CD4-positive, alpha-beta T cell treated with Interleukin-10 for 1 hour (primary cell): ENCODE measurements at regions not wholly inside any gene's neighbourhood (a gene's known extent, or its start where the extent isn't known, plus 50 kb on each side); places are given as distances from the start of the nearest gene placed in this dataset.
"Not testable (repeated sequence)": the region's sequence is repeated elsewhere in the genome, so short reads cannot be mapped to it uniquely, and the experiment has no call there.

Source experiments
- DNase-seq: peaks from one replicate; pipeline ENCODE4 v3.0.0-alpha.2; 2020

DNA sequence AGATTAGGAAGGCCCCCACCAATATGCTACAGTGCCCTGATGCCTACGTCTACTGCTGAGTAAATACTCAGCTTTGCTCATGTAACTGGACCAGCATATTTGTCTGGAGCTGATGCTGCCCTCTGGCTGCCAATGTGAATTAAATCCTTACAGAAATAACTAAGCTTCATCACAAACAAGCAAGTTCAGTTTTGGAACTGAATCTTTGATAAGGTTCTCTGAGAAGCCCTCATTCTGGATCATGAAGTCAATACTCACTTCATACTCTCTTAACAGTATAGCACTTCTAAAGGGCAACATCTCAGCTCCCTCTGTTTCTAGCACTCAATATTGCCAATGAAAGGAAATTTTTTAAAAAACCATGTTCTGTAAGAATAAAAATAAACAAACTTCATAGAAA is 246.7 kb downstream of the ETV1 start:
- DNase-seq, result peak; percentile 17

DNA sequence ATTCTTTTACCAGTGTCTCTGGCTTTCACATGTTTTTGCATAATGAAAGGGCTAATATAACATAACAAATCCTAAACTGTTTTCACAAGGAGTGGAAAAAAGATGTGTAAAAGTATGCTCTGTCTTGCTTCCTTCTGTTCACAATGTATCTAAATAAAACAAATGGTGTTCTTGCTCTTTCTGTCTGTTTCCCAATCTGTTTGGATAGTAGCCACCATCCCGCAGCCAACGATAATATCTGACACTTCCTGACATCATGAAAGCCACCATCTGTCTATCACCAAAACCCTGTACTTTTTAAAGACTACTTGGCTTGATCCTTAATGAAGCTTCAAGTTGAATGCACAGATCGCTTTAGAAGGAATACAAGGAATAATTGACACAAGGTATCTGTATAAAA is 246.2 kb downstream of the ETV1 start:
- DNase-seq, result no peak

DNA sequence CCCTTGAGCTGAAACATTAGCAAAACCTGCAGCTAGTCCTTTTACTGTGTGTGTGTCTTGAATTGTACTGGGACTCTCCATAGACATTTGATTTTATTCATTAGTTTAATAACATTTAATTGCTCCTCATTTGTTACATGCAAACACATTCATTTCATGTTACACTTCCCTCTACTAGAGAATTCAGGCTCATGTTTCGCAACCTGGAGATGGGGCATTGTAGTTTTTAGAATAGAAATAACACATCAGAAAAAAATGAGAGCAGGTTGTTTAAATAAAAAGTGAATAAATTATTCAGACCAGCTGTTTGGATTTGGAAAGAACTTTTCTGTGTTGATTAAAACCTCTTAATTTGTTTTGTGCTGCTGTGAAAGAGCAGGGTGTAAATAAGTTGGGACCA is 243.9 kb downstream of the ETV1 start:
- DNase-seq, result no peak

DNA sequence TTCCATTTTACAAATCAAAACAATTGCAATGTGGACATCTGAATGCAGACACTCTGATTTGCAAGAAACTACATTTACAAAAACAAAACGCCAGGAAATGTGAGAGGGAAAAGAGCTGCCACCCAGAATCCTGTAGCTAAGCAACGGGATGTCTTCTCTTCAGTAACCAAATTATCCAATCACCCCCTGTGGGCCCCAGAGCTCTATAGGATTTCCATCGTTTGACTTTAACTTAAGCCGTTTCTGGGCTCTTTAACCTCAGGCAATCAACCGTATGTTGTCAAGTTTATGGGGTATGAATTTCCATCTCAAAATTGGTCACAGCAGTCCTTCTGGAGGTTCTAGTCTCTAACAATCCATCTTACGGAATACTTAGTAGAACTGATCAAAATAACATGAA is 240.5 kb downstream of the ETV1 start:
- no peak for DNase-seq

DNA sequence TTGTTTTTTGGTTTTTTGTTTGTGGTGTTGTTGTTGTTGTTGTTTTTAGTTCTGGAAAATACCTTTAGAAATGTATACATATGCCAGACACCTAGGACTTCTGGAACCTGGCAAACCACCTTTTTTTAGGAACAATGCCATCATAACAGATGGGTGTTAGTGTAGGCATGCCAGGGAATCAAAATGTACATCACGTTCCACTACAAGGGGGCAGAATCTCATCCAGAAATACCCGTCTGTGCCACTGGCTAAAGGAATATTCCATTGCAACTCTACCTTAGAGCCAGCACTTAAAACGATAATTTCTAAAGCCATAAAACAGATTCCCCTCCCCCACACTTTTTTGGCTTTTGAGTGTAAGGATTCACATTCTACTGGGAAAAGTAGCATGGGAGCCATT is 239.8 kb downstream of the ETV1 start:
- no peak for DNase-seq

DNA sequence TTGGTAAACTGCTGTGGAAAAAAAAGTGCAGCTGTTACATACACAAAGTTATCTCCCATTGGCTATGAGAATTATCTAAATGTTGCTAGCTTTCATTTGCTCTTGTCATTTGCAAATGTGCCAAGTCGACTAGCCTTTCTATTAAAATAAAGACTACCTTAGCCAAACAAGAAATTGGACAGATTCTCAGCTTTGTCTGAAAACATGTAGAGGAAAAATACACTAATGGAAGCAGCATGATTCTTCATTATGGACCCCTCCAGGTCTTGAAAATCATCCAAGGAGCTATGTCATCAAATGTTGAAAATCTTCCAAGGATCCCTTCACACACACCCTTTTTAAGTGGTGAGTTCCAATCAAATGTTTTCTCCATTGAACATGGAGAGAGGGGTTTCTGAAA is 237.7 kb downstream of the ETV1 start:
- no peak for DNase-seq

DNA sequence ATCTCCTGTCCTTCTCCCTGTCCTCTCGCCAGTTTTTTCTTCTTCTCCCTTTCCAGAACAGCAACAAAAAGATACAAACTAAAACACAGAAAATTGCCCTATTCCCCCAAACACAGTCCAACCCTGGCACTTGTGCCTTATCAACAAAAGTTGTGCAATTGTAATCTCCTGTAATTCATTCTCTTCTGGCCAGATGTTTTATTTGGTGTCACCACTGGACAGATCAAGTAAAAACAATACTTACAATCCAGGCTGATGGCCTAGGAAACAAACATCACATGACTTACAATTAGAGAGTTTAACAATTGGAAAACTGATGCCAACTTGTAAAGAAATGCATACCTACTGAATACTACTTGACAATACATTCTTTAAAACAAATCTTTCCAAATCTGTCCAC is 231.6 kb downstream of the ETV1 start:
- DNase-seq, result no peak

DNA sequence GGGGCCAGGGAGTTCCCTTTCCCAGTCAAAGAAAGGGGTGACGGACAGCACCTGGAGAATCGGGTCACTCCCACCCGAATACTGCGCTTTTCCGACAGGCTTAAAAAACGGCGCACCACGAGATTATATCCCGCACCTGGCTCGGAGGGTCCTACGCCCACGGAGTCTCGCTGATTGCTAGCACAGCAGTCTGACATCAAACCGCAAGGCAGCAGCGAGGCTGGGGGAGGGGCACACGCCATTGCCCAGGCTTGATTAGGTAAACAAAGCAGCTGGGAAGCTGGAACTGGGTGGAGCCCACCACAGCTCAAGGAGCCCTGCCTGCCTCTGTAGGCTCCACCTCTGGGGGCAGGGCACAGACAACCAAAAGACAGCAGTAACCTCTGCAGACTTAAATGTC is 223.6 kb downstream of the ETV1 start:
- not testable (repeated sequence) for DNase-seq

DNA sequence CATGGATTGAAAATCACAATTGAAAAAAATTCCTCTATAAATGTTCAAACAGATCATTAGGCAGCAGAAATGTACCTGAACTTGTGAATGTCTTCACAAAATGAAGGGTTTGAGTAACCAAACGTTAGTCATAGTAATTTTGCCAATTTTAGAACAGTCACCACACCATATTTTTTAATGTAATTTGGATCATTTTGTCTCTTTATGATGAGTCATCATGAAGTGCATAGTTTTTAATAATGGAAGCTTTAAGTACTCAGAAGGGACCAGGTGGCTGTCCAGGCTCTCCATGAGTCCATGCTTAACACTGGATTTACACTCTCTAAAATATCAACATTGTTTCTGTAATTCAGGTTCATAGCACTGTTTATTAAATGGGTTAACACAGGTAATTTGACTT is 219.2 kb downstream of the ETV1 start:
- DNase-seq, result no peak

DNA sequence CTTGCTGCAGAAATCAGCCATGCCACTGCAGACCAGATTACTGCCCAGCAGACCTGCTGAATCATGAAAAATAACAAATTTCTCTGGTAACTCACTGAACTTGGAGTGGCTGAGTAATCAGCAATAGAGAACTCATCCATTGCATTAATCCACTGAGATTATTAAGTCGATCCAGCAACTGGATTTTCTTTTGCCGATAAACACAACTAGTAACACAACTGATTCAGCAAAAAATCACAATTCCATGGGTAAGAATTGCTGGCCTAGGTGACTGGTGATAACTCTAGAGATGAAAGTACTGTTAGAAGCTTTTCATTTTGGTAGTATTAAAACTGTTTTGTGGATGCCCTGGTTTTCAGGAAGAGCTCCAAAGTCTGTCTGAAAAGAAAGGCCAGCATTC is 214.5 kb downstream of the ETV1 start:
- DNase-seq, result no peak

DNA sequence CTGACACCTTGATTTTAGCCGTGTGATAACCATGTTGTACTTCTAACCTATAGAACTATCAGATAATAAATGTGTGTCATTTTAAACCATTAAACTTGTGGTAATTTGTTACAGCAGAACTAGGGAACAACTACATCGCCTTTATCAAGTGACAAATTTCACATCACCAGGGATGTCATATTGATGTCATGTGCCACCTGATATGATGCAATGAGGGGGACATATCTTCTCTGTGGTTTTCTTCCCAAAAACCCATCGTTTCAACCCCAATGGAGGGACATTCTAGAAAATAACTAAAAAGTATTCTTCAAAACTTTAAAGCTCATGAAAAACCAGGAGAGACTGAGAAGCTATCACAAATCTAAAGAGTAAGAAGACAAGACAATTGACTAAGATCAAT is 212.2 kb downstream of the ETV1 start:
- DNase-seq, result no peak

DNA sequence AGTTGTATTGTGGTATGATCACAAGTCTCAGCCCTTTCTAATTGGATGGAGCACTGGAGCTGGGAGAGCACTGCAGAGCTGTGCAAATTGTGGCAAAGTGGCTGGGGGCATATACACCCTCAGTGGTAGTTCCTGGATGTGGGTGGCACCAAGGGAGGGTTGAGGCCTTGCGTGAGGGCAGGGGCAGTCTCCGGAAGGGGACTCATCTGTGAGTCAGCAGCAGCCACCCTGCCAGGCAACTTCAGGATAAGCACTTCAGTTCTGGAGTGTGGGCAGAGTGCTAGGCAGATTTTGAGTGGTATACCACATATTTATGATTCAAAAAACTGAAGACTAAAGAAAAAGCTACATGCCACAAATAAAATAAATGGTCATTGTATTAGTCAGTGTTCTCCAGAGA is 210.5 kb downstream of the ETV1 start:
- no peak for DNase-seq

DNA sequence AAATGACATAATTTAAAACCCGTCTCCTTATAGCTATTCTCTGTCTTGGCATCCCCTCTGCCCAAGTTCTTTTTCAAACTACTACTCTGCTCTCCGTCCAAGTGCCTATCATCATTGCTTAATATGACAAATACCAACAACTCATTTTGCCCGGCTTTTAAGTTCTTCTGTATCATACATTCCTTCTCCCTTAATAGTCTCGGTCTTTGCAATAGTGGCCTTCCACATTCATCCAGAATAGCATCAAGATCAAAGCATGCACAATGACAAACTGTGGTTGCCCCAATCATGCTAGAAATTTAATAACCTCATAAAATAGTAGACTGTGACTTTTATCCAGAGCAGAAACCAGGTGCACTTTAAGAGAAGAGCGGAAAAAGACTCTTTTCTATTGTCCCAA is 198.9 kb downstream of the ETV1 start:
- DNase-seq, result no peak

DNA sequence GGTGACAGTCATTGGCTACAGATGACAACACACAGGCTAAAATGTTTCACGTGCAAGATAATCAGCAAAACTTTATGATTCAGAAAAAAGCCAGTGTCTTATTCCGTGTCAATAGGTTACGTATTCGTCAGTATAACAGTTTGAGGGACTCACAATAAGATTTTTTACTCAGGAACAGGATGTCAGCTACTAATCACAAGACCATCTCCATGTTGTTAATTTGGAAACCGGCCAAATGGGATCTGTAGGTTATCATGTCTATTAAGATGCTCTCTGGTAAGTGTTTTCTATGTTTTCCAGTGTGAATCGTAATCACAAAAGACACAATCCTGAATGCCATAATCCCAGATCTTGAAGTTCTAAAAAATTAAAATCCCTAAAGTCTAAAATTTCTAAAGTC is 197.3 kb downstream of the ETV1 start:
- DNase-seq, result no peak

DNA sequence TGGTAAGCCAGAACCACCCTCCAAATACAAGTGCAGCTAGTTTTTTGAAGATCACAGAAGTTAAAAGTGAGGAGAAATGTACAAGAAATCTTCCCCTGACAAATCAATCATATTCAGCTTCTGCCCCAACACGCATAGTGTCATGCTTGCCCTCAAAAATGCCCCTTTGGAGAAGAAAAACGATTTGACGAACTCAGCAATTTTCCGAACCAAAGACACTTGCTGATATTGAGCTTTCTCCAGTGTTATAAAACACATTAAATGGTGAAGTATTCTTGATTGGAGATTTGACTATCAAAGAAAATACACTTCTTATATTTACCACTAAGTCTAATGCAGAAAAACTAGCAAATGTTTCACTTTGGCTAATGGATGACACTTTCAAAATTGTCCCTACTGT is 195.5 kb downstream of the ETV1 start:
- DNase-seq, result no peak

DNA sequence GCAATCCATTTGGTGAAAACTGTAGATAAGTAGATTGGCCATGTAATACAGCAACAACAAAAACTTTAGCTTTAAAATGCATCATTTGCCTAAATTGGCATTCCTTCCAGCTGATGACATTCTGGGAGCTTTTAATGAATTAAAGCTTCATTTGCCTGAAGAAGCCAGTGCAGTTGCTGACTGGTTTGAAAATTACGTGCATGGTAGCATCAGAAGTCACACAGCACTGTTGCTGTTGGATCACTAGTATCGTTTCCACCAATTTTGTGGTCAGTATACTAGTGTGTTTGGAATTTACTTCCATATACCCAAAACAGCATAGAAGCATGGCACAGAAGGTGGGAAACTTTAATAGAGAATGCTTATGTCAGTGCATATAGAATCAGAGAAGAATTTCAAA is 194.9 kb downstream of the ETV1 start:
- no peak for DNase-seq

DNA sequence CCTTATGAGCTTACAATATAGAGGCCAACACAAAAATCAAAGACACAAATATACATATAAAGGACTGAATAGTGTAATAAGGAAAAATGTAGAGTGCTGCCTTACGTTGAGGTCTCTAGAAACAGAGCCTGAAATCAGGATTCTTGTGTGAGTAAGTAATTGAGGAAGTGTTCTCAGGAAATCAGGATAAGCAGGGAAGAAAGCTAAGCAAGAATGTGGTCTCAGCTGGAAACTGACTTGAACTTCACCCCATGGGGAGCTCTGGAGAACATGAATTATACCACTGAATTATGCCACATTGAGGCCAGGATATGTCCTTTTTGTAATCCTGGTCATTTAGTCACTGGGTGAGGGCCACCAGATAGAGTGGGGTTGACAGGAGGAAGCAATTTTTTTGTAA is 191.9 kb downstream of the ETV1 start:
- DNase-seq, result no peak

DNA sequence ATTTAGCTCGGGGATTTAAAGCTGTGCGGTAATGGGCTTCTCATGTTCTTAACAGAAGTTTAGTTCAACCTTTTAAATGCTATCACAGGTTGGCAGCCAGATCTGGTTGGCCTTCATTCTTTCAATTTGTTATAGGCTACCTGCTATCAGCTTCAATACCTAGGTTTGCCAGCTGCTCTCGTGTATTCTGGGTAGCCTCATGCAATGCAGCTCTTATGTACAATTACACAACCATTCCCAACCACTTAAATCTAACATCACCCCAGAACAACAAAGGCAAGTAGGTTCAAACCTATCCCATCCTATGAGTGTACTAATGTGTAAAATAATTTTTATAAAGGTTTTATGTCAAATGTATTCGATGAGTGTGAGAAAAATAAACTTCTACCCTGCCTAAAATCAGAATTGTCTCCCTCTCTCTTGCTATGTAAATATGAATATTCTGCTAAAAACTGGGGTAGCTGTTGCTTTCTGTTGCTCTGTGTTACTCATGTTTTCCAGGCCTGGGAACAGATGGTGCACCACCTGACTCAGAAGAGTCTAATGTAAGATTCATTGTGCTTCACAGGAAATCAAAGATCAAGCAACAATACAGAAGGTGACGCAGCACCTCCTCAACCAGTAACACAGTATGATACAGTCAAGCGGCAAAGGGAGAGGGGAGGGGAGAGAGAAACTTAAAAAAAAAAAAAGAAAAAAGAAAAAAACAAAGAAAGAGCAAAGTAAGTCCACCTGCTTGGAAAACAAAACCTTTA is 188.6 kb downstream of the ETV1 start:
- peak; percentile 6 for DNase-seq

DNA sequence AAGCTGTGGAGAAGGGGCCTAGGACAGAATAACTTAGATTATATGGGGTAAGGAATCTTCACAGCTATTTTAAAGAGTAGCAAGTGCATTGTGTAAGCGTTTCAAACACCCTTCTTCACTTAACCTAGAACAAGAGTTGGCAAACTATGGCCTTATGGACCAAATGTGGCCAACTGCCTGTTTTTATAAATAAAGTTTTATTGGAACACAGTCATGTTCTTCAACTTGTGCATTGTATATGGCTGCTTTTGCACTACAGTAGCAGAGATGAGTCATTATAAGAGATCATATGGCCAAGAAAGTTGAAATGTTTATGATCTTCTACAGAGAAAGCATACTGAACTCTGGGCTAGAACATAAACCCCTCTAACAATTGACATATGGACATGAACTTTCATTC is 187.8 kb downstream of the ETV1 start:
- no peak for DNase-seq

DNA sequence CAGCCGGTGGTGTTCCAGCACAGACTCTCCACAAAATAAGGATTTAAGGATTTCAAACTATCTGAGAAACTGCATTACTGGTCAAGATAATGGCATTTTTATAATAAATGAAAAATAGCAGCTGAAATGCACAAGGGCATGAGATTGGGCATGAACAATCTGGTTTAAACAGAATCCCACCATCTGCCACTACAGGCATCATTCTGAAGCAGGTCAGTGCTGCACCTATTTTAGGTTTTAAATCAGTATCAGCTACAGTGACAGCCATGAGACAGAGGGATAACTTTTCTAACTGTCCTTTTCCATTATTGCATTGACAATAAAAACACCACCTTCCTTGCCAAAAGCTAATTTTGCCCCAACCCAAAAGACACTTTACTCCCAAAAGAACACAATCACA is 186.8 kb downstream of the ETV1 start:
- DNase-seq, result no peak

DNA sequence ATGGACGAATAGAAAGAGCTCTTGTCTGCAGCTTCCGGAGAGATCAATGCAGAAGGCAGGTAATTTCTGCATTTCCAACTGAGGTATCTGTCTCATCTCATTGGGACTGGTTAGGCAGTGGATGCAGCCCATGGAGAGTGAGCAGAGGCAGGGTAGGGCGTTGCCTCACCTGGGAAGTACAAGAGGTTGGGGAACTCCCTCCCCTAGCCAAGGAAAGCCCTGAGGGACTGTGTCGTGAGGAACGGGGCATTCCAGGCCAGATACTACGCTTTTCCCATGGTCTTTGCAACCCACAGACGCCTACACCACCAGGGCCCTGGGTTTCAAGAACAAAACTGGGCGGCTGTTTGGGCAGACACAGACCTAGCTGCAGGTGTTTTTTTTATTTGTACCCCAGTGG is 186.3 kb downstream of the ETV1 start:
- no peak for DNase-seq

DNA sequence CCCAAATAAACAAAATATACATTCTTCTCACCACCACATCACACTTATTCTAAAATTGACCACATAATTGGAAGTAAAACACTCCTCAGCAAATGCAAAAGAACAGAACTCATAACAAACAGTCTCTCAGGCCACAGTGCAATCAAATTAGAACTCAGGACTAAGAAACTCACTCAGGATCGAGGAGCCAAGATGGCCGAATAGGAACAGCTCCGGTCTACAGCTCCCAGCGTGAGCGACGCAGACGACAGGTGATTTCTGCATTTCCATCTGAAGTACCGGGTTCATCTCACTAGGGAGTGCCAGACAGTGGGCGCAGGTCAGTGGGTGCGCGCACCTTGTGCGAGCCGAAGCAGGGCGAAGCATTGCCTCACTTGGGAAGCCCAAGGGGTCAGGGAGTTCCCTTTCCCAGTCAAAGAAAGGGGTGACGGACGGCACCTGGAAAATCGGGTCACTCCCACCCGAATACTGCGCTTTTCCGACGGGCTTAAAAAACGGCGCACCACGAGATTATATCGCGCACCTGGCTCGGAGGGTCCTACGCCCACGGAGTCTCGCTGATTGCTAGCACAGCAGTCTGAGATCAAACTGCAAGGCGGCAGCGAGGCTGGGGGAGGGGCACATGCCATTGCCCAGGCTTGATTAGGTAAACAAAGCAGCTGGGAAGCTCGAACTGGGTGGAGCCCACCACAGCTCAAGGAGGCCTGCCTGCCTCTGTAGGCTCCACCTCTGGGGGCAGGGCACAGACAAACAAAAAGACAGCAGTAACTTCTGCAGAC is 183.2 kb downstream of the ETV1 start:
- not testable (repeated sequence) for DNase-seq

DNA sequence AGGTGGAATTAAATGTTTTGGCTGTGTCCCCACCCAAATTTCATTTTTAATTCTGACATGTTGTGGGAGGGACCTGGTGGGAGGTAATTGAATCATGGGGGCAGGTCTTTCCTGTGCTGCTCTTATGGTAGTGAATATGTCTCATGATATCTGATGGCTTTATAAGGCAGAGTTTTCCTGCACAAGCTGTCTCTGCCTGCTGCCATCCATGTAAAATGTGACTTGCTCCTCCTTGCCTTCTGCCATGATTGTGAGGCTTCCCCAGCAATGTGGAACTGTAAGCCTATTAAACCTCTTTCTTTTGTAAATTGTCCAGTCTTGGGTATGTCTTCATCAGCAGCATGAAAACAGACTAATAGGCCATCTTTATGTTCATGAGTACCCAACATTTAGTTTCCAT is 172.2 kb downstream of the ETV1 start:
- not testable (repeated sequence) for DNase-seq

DNA sequence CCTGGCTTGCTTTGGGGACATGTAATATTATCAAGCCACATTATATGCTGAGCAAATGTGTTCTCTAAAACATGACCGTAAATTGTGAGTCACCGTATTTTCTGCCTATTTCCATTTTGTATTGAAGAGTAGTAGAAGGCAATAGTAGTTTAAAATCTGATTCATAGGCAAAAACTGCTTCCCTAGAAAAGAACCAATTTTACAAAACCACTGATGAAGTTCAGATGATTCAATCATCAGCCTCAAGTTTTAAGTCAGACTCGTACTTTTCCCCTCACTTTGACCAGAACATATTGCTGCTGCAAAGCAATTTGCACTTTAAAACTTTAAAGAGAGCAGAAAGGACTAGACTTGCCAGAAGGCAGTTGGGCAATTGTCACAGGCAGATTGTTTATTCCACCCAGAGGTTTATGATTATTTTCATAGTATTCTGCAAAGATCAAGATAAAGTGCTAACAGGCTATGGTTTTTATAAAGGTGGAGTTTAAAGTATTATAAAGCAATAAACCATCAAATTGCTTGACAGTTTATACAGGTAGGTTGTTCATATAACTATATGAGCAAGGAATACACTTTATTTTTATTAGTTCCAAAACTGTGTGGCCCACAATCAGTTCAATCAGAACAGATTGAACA is 168.2 kb downstream of the ETV1 start:
- no peak for DNase-seq
